ENCODE measurements at regions not wholly inside any gene's neighbourhood (a gene's known extent, or its start where the extent isn't known, plus 50 kb on each side); places are given as distances from the start of the nearest gene placed in this dataset.

DNA sequence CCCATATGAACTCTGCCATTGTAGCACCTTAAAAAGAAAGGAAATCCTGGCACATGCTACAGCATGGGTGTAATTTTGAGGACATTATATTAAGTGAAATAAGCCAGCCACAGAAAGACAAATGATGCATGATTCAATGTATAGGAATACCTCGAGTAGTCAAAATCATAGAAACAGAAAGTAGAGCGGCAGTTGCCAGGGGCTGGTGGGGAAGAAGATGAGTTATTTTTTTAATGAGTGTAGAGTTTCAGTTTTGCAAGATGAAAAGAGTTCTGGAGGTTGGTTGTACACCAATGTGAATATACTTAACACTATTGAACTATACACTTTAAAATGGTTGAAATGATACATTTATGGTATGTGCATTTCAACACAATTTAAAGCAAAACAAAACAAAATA, 133.0 kb downstream of the ZDHHC21 start:
- Histone ChIP-seq H3K27ac (ENCODE audit: low read depth, low read length) (no peak overlapping the region), H3K9me3 (ENCODE audit: control insufficient read depth, insufficient read depth, low read length) (no peaks in the 10 kb centered on the region), H3K4me3 (ENCODE audit: low read depth, low read length) (no peak overlapping the region), H3K27me3 (ENCODE audit: control insufficient read depth, insufficient read depth, low read length) (peaks cover 3% of the 10 kb centered on the region)
- DNase-seq (ENCODE audit: low read depth, low spot score) = no peak
- POLR2A ChIA-PET = no interaction called here
- TF ChIP-seq, protein P1, sequence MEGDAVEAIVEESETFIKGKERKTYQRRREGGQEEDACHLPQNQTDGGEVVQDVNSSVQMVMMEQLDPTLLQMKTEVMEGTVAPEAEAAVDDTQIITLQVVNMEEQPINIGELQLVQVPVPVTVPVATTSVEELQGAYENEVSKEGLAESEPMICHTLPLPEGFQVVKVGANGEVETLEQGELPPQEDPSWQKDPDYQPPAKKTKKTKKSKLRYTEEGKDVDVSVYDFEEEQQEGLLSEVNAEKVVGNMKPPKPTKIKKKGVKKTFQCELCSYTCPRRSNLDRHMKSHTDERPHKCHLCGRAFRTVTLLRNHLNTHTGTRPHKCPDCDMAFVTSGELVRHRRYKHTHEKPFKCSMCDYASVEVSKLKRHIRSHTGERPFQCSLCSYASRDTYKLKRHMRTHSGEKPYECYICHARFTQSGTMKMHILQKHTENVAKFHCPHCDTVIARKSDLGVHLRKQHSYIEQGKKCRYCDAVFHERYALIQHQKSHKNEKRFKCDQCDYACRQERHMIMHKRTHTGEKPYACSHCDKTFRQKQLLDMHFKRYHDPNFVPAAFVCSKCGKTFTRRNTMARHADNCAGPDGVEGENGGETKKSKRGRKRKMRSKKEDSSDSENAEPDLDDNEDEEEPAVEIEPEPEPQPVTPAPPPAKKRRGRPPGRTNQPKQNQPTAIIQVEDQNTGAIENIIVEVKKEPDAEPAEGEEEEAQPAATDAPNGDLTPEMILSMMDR (IDR thresholded peaks at IDR 0.05; ENCODE audit: low read depth, low read length) = no peak
- CTCF ChIA-PET = no interaction called here

DNA sequence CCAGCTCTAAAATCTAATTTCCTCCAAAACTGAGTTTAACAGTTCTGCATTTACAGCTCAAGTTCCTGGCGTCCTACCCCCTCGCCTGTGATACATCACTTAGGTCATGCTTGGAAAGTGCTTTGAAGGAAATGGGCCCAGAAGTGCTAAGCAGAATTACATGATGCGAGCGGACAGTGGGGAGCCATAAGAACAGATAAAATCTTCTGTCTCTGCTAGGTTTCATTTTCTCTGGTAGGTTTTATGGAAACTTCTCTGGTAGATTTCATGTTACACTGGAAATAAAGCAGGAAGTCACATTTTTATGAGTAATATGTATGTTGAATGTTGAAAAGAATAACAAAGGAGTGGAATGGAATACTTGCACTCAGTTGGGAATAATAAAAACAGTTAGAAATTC, 138.3 kb downstream of the ZDHHC21 start:
- Histone ChIP-seq H3K9me3 (ENCODE audit: control insufficient read depth, insufficient read depth, low read length) (no peaks in the 10 kb centered on the region), H3K4me3 (ENCODE audit: low read depth, low read length) (no peak overlapping the region), H3K27ac (ENCODE audit: low read depth, low read length) (no peak overlapping the region), H3K27me3 (ENCODE audit: control insufficient read depth, insufficient read depth, low read length) (no peaks in the 10 kb centered on the region)
- POLR2A ChIA-PET = no interaction called here
- TF ChIP-seq, protein P1 (IDR thresholded peaks at IDR 0.05; ENCODE audit: low read depth, low read length) = no peak
- CTCF ChIA-PET = interaction anchor here (1.2 kb wide), 1 partner anchor 106 kb away, joined by 5 read pairs; no protein-coding TSS in a partner anchor
- no peak for DNase-seq (ENCODE audit: low read depth, low spot score)

DNA sequence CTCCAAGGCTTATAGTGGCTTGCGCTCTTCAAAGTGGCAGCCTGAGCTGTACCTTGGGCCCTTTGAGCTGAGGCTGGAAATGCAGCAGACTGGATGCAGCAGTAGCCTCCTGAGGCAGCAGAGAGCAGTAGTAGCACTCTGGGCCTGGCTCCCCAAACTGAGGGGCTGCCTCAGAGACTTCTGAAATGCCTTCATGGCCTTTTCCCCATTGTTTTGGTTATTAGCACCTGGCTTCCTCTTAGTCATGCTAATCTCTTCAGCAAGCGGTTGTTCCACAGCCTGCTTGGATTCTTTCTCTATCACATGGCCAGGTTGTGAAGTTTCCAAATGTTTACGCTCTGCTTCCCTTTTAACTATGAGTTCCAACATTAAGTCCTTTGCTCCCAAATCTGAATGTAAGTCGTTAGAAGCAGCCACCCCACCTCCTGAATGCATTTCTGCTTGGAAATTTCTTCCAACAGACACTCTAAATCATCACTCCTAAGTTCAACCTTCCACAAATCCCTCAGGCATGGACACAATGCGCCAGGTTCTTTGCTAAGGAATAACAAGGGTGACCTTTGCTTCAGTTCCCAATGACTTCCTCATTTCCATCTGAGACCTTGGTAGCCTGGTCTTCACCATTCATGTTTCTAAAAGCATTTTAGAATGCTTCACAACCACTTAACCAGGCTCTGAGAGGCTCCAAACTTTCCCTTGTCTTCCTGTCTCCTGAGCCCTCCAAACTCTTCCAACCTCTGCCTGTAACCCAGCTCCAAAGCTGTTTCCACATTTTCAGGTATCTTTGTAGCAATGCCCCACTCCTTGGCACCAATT, 145.8 kb downstream of the ZDHHC21 start:
- no peak for DNase-seq (ENCODE audit: low read depth, low spot score)
- Histone ChIP-seq H3K9me3 (ENCODE audit: control insufficient read depth, insufficient read depth, low read length) (no peaks in the 10 kb centered on the region), H3K27me3 (ENCODE audit: control insufficient read depth, insufficient read depth, low read length) (peaks cover 4% of the 10 kb centered on the region), H3K4me3 (ENCODE audit: low read depth, low read length) (no peak overlapping the region), H3K27ac (ENCODE audit: low read depth, low read length) (no peak overlapping the region)
- TF ChIP-seq, protein P1 (IDR thresholded peaks at IDR 0.05; ENCODE audit: low read depth, low read length) = no peak
- ChIA-PET POLR2A (no interaction called here), CTCF (no interaction called here)

DNA sequence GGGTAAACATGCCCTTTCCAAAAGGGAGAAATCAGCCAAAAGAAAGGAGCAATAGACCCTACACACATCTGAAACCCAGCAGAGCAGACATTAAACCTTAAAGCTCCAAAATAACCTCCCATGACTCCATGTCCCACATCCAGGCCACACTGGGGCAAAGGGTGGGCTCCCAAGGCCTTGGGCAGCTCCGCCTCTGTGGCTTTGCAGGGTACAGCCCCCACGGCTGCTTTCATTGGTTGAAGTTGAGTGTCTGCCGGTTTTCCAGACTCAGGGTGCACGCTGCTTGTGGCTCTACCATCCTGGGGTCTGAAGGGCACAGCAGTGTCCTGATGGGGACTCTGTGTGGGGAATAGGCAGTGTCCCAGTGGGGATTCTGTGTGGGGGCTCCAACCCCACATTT, 146.5 kb downstream of the ZDHHC21 start:
- Histone ChIP-seq H3K27me3 (ENCODE audit: control insufficient read depth, insufficient read depth, low read length) (peaks cover 4% of the 10 kb centered on the region), H3K27ac (ENCODE audit: low read depth, low read length) (no peak overlapping the region), H3K9me3 (ENCODE audit: control insufficient read depth, insufficient read depth, low read length) (no peaks in the 10 kb centered on the region), H3K4me3 (ENCODE audit: low read depth, low read length) (no peak overlapping the region)
- ChIA-PET CTCF (no interaction called here), POLR2A (no interaction called here)
- no peak for DNase-seq (ENCODE audit: low read depth, low spot score)
- TF ChIP-seq, protein P1 (IDR thresholded peaks at IDR 0.05; ENCODE audit: low read depth, low read length) = no peak

DNA sequence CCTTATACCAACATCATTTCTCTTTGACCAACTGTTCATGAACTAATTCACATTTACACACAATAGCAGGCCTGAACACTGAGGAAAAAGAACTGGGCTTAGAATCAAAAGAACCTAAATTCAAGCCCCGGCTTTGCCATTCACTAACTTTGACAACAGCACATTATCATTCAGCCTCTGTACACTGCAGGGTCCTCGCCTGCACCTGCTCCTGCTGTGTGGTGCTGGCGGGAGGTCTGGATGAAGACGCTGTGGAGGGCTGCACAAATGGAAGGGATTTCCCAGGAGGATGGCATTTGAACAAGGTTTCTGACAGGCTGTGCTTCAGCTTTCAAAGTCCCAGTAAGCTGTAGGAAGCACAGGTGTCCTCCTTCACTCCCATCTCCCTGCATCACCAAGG, 151.2 kb downstream of the ZDHHC21 start:
- peaks cover 4% of the 10 kb centered on the region for H3K27me3 ChIP-seq (ENCODE audit: control insufficient read depth, insufficient read depth, low read length)
- ChIA-PET CTCF (no interaction called here), POLR2A (no interaction called here)
- H3K4me3 ChIP-seq (ENCODE audit: low read depth, low read length) = no peak overlapping the region
- TF ChIP-seq, protein P1 (IDR thresholded peaks at IDR 0.05; ENCODE audit: low read depth, low read length) = no peak
- H3K27ac ChIP-seq (ENCODE audit: low read depth, low read length) = no peak overlapping the region
- no peaks in the 10 kb centered on the region for H3K9me3 ChIP-seq (ENCODE audit: control insufficient read depth, insufficient read depth, low read length)
- DNase-seq (ENCODE audit: low read depth, low spot score) = no peak
